ENCODE measurements at regions not wholly inside any gene's neighbourhood (a gene's known extent, or its start where the extent isn't known, plus 50 kb on each side); places are given as distances from the start of the nearest gene placed in this dataset.

DNA sequence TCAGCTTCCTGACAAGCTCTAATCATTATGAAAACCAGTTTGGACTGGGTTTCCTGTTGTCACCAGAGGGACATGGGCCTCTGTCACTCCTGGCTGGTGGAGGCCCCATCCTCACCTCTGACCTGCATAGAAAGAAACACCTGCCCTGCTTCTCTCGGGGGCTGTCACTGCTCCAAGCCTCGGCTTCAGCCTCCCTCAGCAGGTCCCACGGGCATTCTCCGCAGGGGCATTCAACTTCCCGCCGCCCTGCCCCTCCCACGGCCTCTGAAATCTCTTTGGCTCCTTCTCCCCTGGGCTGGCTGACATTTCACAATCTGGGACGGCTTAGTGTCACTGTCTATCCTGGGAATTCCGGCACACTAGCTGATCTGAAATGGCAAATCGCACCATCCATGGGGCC, 257.9 kb downstream of the CTTN start:
- TF ChIP-seq, protein P1, sequence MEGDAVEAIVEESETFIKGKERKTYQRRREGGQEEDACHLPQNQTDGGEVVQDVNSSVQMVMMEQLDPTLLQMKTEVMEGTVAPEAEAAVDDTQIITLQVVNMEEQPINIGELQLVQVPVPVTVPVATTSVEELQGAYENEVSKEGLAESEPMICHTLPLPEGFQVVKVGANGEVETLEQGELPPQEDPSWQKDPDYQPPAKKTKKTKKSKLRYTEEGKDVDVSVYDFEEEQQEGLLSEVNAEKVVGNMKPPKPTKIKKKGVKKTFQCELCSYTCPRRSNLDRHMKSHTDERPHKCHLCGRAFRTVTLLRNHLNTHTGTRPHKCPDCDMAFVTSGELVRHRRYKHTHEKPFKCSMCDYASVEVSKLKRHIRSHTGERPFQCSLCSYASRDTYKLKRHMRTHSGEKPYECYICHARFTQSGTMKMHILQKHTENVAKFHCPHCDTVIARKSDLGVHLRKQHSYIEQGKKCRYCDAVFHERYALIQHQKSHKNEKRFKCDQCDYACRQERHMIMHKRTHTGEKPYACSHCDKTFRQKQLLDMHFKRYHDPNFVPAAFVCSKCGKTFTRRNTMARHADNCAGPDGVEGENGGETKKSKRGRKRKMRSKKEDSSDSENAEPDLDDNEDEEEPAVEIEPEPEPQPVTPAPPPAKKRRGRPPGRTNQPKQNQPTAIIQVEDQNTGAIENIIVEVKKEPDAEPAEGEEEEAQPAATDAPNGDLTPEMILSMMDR (IDR thresholded peaks at IDR 0.05) = no peak
- TF ChIP-seq POLR2A (IDR thresholded peaks at IDR 0.05) = no peak
